ENCODE measurements at regions not wholly inside any gene's neighbourhood (a gene's known extent, or its start where the extent isn't known, plus 50 kb on each side); places are given as distances from the start of the nearest gene placed in this dataset.
"Not testable (repeated sequence)": the region's sequence is repeated elsewhere in the genome, so short reads cannot be mapped to it uniquely, and the experiment has no call there.

DNA sequence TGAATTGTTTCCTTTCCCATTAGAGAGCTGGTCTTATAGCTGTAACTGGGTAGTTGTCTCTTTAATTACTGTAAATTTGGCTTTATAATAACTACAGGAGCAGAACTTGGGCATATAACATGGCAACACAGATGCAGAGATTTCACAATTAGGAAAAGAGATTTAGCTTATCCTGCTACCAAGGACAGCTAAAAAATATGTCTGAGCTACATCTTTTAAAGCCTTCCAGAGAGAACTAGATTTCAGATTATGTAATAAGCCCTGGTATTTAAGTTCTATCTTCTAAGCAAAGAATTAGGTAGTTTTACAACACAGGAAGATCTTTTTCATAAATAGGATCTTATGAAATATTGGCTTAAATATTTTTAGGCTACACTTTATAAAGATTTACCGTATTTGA lies 313.8 kb downstream of the S1PR1 start:
- DNase-seq (ENCODE audit: low read depth) = no peak

DNA sequence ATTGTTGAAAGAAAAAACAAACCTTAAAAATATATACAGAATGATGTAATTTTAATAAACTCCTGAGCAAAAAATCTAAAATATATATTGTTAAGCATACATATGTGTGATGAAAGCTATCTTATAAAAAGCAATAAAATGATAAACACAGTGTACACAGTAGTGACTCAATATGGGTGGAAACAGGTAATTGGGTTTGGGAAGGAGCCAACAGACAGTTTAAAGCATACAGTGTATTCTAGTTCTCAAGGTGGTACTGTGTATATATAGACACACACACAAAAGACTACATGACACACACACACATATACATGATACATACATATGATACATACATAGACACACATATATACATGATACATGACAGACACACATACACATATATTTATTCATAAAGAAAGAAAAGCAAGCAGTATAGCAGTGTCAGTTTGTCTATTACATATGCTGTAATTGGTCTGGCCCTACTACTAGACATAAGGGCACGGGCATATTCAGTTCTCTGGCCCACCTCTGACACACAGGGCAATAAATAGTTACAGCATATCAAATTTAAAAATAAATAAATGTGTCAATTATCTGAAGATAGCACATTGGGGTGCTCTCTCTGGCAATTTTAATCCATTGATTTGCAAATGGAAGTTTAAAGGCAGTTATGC lies 330.2 kb downstream of the S1PR1 start:
- DNase-seq (ENCODE audit: low read depth) = no peak

DNA sequence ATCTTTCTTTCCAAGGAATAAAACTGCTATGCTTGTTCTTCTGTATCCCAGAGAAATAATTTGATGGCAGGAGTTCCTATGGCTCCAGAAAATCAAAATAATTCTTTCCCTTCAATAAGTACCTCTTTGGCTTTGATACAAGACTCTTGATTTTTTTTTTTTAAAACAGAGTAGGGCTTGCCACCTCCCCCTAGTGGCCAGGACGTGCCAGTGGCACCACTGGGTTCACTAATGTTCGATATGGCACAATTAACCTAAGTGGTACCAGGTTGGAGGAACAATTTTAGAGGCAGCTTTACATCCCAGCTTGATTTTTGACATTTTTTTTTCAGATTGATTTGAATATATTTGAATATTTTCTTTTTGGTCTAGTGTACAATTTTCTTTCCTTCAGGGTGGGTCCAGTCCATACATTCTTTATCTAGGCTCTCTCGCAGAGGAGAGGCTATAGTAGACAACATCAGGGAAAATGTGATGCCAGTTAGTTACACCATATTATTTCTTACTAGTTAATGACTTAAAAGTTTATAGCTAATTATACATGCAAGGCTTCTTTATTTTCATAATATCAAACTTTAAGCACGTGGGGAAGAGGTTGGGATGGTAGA lies 330.9 kb downstream of the S1PR1 start:
- peak; percentile 4 for DNase-seq (ENCODE audit: low read depth)

DNA sequence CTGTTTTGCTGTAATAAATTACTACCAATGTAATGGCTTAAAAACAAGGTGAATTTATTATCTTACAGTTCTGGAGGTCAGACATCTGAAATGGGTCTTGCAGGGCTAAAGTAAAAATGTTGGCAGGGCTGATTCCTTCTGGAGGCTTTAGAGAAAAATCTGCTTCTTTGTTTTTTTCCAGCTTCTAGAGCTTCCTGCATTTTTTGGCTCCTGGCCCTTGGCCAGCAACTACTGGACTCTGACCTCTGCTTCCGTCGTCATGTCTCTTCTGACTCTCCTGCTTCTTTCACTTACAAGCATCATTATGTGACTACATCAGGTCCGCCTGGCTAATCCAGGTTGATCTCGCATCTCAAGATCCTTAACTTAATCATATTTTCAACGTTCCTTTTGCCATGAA lies 350.9 kb downstream of the S1PR1 start:
- DNase-seq (ENCODE audit: low read depth) = no peak

DNA sequence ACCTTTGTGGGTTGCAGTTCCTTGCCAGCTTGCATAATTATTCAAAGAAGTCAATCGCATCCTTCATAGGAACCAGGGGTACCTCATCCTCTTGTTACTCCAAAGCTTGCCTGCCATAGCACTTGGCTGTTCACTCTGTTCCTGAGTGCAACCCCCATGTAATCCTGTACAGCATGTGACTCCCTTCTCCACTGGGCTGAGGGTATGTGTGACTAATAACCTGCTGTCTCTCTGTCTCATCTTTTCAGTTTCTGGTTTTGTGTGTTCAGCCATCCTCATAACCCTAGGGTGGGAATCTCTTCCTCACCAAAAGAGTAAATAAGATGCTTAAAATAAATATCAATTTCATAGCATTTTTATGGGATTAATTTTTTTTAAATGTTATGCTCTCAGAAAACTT lies 351.9 kb downstream of the S1PR1 start:
- no peak for DNase-seq (ENCODE audit: low read depth)

DNA sequence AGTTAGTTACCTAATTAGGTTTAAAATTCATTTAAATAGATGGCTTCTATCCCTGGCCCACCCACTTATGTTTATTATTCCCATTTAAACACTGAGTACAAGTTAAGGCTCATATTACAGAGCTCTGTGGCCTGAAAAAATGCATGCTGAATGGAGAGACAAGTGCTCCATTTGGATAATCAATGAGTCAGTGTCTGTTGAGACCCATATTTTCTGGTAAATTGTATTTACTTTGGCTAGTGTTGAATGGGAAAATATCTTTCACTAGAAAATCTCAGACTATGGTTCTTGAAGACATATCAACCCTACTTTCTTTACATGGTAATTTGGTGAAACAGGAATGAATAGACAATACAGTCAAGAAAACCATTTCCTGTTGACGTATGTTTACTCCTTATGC lies 356.0 kb downstream of the S1PR1 start:
- DNase-seq (ENCODE audit: low read depth) = no peak

DNA sequence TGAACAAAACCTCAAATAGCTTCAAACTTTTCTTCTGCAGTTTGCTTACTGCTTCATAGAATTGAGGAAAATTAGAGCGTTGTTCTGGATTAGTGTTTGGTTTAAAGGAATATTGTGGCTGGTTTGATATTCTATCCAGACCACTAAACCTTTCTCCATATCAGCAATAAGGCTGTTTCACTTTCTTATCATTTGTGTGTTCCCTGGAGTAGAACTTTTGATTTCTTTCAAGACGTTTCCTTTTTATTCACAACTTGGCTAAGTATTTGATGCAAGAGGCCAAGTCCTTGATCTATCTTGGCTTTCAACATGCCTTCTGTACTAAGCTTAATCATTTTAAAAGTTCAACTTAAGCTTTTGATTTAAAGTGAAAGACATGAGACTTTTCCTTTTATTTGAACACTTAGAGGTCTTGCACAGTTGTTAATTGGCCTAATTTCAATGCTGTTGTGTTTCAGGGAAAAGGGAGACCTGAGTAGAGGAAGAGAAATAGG lies 359.1 kb downstream of the S1PR1 start:
- no peak for DNase-seq (ENCODE audit: low read depth)

DNA sequence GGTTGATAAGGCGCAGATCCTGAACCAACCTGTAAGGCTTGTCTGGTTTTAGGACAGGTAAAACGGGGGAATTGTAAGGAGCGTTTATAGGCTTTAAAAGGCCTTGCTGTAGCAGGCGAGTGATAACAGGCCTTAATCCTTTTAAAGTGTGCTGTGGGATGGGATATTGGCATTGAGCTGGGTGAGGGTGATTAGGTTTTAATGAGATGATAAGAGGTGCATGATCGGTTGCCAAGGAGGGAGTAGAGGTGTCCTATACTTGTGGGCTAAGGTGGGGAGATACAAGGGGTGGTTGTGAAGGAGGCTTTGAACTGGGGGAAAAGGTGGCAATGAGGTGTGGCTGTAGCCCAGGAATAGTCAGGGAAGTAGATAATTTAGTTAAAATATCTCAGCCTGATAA lies 363.8 kb downstream of the S1PR1 start:
- not testable (repeated sequence) for DNase-seq (ENCODE audit: low read depth)

DNA sequence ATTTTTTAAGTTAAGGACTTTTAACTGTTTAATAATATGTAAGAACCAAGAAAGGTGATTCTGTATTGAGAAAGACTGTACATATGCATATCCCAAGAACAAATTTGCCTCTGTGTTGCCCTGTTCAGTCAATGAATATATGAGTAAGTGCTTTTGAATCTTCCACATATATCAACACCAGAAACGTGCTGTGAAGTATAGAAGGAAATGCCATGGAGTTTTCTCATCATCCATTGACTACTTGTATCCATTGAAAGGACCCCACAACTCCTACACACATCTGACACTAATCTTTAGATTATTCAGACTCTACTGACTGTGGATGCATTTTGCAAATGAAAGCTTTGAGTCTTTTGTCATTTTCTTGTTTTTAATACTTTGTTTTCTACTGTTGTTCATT lies 366.9 kb downstream of the S1PR1 start:
- DNase-seq (ENCODE audit: low read depth) = no peak

DNA sequence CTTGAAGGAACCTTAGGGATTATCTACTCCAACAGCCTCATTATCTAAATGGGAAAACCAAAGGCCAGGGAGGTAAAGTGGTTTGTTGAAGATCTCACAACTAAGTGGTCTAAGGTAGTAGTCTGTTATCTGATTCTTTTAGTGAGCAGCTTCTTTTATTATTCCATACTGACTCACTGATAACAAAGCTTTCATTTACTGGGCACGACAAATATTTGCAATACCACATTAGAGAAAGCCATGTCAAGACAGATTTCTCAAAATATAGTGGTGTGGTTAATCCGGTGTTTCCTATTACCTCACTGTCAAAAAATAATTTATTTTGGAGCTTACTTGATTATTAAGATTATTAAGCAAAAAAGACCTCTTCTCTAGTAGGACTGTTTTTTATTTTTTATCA lies 369.1 kb downstream of the S1PR1 start:
- DNase-seq (ENCODE audit: low read depth) = no peak

DNA sequence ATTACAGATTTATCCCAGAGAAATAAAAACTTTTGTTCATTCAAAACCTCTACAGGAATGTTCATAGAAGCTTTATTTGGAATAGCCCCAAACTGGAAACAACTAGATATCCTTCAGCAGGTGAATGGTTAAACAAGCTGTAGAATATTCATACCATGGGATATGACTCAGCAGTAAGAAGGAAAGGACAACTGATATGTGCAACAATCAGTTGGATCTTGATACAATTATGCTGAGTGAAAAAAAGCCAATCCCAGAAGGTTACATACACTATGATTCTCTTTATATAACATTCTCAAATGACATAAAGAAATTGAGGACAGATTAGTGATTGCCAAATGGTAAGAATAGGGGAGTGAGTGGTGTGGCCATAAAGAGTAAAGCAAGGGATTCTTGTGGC lies 376.7 kb downstream of the S1PR1 start:
- no peak for DNase-seq (ENCODE audit: low read depth)

DNA sequence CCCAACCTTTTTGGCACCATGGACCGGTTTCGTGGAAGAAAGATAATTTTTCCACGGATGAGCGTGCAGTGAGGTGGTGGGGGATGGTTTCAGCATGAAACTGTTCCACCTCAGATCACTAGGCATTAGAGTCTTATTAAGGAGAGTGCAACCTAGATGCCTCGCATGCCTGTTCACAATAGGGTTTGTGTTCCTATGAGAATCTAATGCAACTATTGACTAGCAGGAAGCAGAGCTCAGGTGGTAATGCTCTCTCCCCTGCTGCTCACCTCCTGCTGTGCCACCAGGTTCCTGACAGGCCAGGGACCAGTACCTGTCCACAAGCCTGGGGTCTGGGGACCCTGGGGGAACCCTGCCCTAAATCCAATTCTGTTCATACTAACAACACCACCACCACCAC lies 377.8 kb downstream of the OLFM3 start:
- no peak for DNase-seq (ENCODE audit: low read depth)

DNA sequence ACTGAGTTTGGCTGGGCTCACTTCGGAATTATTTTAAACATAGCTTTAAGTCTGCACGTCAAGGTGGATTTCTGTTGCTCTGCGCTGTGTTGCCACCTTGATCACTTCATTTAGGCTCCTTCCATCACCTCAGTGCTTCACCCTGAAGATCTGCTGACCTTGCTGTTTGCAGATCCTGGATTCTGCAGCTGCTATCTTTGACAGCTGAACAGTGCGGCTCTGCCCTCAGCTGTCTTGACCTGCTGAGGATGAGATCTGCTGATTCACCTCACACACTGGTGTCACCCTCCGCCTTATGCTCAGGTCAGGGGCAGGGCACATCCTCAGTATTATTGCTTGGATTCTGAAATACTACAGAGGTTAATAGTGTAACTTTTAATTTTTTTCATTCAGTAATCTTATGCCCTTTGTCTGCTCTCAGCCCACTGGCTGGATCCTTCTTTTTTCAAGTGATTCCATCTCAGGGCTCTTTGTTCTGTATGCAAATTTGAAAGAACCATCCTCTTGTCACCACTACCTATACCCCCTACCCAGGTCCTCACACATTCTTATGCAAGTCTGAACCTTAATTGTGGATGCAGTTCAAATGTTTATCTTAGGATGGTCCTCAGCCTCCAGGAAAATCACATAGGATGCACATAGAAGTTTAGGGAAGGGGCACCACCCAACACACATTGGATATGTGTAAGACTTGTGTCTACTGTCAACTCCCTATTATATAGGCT lies 364.0 kb downstream of the OLFM3 start:
- no peak for DNase-seq (ENCODE audit: low read depth)

DNA sequence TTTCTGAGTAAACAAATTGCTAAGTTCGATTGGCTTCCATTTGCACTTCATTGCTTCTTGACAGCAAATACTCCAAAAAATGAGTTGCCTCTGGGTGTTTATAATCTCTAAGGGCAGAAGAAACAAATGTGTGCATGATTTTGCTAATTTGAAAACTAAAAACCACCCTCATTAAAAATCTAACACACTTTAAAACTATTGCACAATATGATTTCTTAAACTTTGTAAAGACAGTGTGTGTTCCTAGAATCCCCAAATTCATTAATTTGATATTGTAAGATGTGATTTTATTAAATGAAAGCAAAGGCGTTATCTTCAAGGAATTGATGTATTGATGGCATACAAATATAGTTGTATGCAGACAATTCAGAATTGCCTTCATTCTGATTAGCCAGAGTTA lies 350.9 kb downstream of the OLFM3 start:
- no peak for DNase-seq (ENCODE audit: low read depth)

DNA sequence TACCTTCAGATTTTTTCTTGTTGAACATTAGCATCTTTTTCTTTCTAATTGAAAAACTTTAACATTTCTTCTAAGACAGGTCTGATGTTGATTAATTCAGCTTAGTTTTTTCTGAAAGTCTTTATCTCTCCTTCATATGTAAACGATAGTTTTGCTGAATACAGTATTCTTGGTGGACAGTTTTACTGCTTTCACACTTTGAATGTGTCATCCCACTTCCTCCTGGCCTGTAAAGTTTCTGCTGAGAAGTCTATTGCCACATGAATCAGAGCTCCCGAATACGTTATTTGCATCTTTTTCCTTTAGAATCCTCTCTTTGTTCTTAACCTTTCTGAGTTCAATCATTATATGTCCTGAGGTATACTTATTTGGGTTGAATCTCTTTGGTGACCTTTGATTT lies 344.2 kb downstream of the OLFM3 start:
- DNase-seq (ENCODE audit: low read depth) = no peak

DNA sequence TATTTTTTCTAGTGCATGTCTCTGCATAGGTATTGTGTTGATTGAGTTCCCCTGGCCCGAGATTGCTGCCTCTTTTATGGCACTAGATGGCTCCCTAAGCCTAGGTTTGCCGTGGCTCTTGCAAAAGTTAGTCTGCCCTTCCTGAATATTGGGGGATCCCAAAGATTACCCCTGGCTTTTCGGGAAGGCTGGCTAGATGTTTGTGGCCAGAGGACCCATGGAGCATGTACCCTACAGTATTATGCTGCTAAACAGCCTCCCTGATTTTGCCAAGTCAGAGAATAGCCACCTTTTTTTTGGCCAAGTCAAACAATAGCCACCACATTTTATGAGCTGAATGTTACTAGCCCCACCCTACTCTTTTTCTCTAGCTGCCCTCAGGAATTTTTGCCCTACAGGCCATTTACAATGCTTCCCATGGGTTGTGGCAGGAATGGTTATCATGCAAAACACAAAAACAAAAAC lies 343.2 kb downstream of the OLFM3 start:
- no peak for DNase-seq (ENCODE audit: low read depth)

DNA sequence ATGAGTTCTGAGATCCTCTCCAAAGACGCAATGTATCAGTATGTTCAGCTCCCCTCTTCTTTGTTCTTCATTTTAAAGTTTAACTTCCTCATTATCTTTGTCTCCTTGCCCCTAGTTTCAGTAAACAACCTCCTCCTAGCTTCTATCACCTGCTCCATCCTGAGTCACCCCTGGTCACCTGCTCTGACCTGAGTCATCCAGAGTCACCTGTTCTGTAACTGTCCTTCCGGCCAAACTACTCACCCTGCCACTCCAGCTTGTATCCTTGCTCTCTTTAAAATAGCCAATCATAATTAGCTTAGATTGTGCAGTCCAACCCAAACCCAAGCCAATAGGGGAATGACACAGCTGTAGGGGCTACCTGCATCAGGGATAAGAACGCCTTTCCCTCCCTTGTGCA lies 332.0 kb downstream of the OLFM3 start:
- no peak for DNase-seq (ENCODE audit: low read depth)

DNA sequence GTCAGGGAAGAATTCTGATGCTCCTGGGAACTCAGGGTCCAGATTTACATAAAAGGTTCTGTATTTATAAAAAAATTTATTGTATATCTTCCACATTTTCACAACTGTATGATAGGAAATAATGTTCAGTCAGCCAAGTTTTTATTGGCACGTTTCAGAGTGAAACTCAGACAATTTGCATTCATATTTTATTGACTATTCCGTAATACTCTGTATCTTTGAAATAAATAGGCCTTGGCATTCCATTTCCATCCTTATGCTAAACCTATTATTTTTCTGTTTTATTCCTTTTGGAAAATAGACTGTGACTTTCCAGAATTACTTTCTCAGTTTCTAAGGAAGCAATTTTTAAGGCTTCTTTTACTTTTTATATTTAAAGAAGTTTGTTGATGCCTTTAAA lies 329.0 kb downstream of the OLFM3 start:
- DNase-seq (ENCODE audit: low read depth) = no peak

DNA sequence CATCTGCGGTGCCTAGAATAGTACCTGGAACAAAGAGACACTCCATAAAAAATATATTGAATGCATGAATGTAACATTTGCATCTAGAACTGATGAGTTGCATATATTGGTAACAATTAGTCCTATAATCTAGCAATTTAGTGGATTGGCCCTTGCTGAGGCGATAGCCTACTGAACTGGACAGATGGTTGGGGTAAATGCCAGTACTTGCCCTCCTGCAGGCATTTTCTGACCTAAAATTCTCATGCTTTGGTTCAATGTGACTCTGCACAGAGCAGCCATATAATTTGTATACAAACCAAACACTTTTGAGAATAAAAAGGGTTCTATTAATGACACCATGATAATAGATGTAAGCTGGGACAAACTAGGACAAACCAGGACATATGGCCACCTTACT lies 313.6 kb downstream of the OLFM3 start:
- no peak for DNase-seq (ENCODE audit: low read depth)

DNA sequence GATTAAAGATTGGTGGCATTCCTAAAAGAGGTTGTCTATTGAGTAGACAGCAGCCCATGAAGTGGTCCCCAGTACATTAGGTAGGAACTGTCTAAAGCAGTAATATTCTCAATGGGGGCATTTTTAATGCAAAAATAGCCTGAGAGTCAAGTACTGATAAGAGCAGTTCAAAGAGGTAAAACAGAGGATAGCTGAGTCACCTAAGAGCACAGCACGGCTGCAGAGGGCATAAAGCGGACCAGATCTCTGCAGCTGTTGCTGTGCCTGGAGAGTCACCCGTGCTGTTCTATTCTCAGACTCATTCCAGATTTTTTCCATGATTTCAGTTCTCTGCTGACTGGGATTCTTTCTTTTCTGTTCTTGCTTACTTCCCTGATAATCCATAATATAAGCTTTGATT lies 313.2 kb downstream of the OLFM3 start:
- no peak for DNase-seq (ENCODE audit: low read depth)

DNA sequence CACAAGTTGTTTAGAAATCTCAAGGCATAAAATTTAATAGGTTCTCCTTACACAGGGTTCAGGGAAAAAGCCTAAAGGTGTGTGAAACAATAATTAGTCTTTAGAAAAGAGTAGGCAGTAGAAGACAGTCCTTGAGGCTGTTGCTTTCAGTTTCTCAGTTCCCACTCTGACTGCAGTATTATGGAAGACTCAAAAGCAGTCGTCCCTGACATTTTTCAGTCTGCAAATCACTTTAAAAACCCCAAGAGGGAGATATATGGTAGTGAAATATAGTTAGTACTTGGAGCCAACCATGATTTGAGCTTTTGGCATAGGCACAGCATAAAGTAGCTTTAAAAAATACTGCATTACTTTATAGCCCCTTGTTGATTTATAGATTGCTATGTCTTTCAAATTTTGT lies 299.7 kb downstream of the OLFM3 start:
- DNase-seq (ENCODE audit: low read depth) = no peak

DNA sequence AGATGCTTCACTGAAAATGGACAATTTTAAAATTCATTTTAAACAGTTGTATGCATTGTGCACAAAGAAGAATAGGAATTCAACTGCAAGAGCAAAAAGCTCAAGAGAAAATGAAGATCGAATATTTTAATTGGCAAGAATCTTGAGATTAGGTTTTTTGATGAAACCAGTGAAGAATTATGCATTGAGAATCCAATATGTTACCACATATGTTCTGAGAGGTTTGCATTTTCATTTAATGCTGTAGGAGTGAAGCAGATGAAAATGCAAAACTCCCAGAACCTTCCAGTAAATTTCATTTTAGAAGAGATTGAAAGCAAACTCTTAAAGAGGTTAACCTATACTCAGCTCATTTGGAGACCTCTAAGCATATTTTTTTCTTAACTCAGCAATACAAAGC lies 298.0 kb downstream of the OLFM3 start:
- no peak for DNase-seq (ENCODE audit: low read depth)

DNA sequence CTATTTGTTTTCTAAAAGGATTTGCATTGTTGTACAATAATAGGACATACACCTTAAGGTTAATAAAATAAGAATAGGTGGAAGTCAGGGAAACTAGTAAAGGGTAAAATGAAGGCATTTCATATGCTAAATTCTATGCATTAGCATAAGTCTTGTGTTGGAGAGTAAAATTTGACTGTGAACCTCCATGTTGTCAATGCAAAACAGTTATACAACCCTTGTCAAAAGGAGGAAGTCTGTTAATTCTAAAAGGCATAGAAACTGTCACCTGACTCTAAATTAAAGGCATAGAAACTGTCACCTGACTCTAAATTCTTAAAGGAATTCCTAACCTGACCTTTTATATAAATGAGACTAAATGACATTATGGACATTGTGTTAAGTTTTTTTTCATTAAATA lies 291.8 kb downstream of the OLFM3 start:
- no peak for DNase-seq (ENCODE audit: low read depth)
